Gastroesophageal sphincter (tissue), 4 donors: ENCODE measurements at regions not wholly inside any gene's neighbourhood (a gene's known extent, or its start where the extent isn't known, plus 50 kb on each side); places are given as distances from the start of the nearest gene placed in this dataset.
"Not testable (repeated sequence)": the region's sequence is repeated elsewhere in the genome, so short reads cannot be mapped to it uniquely, and the experiment has no call there.

Experiments used
- ATAC-seq: fragments of 150-250 bp; one replicate; pipeline ENCODE4 v1.9.1; 2016; ENCODE audit warnings: mild to moderate bottlenecking, moderate library complexity
- H3K27ac ChIP-seq, 4 donors: fragments of 200-600 bp; sonication (generic) in 3 of 4; 1 replicate in 3 of 4; 2 replicates in 1 of 4; pipeline ENCODE4 v1.5.1; 2016 to 2019
- H3K27me3 ChIP-seq: fragments of 200-600 bp; sonication (generic); one replicate; pipeline ENCODE4 v1.5.1; 2019
- H3K36me3 ChIP-seq, 2 donors: fragments of 200-600 bp; sonication (generic); one replicate each; pipeline ENCODE4 v1.5.1; 2019; ENCODE audit warnings: control low read depth in 1 of 2
- H3K4me1 ChIP-seq, 3 donors: fragments of 200-600 bp; sonication (generic); 1 replicate in 2 of 3; 2 replicates in 1 of 3; pipeline ENCODE4 v1.5.1; 2016 to 2019; ENCODE audit warnings: control low read depth in 2 of 3
- H3K4me3 ChIP-seq, 2 donors: fragments of 200-600 bp; sonication (generic); one replicate each; pipeline ENCODE4 v1.5.1; 2019; ENCODE audit warnings: mild to moderate bottlenecking in 1 of 2, moderate library complexity in 1 of 2
- H3K9me3 ChIP-seq, 3 donors: fragments of 200-600 bp; sonication (generic); one replicate each; pipeline ENCODE4 v1.5.1; 2017 to 2019; ENCODE audit warnings: control low read depth in 2 of 3
- EP300 ChIP-seq: sonication (generic); formaldehyde crosslinking; IDR thresholded peaks from one replicate; pipeline ENCODE4 v1.6.1; 2017; ENCODE audit warnings: antibody characterized with exemption, mild to moderate bottlenecking
- POLR2A ChIP-seq, 2 donors: fragments of 450-650 bp; IDR thresholded peaks; one replicate each; pipeline ENCODE4 v1.6.1; 2017; ENCODE audit warnings: antibody characterized with exemption in 2 of 2, mild to moderate bottlenecking in 2 of 2, moderate library complexity in 1 of 2
- POLR2AphosphoS5 ChIP-seq: sonication (generic); formaldehyde crosslinking; IDR thresholded peaks from one replicate; pipeline ENCODE4 v1.6.1; 2017; ENCODE audit warnings: antibody characterized with exemption
- WGBS, 2 donors: methylation state at CpG; one replicate each; pipeline ENCODE4 v1.1.5; 2018; ENCODE audit warnings: low coverage in 1 of 2; 5-methylcytosine and 5-hydroxymethylcytosine counted together
- TF ChIP-seq, protein P1 (sequence below), 4 experiments: fragments of 200-600 bp in 2 of 4; fragments of 450-650 bp in 2 of 4; sonication (generic) in 1 of 4; IDR thresholded peaks; one replicate each; pipeline ENCODE4 v1.5.1; 2017 to 2019; ENCODE audit warnings: antibody characterized with exemption in 4 of 4, mild to moderate bottlenecking in 2 of 4, moderate library complexity in 2 of 4

DNA sequence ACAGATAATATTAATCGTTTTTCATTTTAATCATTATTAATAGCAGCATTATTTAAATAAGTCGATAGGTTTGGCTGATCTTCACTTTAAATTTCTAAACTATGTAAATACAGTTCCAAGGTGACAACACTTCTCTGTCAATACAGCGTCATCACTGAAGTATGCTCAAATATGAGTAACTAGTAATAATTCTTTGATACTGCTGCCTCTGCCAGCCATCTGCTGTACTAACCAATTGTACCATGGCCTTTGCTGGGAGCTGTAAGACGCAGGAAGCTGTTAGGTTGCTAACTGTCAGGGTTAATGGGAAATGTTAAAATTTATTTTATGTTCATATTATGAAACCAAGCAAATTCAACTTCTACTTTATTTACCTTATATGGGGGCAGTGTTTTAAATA is 1650.5 kb upstream of the LRRTM3 start:
- H3K4me3 ChIP-seq: no peak overlapping the region
- no peaks in the 10 kb centered on the region for H3K4me1 ChIP-seq
- no peak for ATAC-seq
- H3K9me3 ChIP-seq: peaks cover 0 to 23% (median 0%) of the 10 kb centered on the region in 3 donors
- no peaks in the 10 kb centered on the region for H3K36me3 ChIP-seq
- H3K27me3 ChIP-seq: no peaks in the 10 kb centered on the region
- TF ChIP-seq EP300 (no peak), POLR2A (IDR thresholded peaks at IDR 0.05) (no peak), POLR2AphosphoS5 (no peak)
- TF ChIP-seq, protein P1, sequence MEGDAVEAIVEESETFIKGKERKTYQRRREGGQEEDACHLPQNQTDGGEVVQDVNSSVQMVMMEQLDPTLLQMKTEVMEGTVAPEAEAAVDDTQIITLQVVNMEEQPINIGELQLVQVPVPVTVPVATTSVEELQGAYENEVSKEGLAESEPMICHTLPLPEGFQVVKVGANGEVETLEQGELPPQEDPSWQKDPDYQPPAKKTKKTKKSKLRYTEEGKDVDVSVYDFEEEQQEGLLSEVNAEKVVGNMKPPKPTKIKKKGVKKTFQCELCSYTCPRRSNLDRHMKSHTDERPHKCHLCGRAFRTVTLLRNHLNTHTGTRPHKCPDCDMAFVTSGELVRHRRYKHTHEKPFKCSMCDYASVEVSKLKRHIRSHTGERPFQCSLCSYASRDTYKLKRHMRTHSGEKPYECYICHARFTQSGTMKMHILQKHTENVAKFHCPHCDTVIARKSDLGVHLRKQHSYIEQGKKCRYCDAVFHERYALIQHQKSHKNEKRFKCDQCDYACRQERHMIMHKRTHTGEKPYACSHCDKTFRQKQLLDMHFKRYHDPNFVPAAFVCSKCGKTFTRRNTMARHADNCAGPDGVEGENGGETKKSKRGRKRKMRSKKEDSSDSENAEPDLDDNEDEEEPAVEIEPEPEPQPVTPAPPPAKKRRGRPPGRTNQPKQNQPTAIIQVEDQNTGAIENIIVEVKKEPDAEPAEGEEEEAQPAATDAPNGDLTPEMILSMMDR (IDR thresholded peaks at IDR 0.05): no peak
- WGBS, 2 donors: 65 to 88% methylated on average over 4 of the region's 4 CpGs
- H3K27ac ChIP-seq: no peak overlapping the region

- Histone ChIP-seq H3K36me3 (no peaks in the 10 kb centered on the region), H3K4me3 (no peak overlapping the region), H3K27me3 (no peaks in the 10 kb centered on the region), H3K4me1 (no peaks in the 10 kb centered on the region), H3K27ac (no peak overlapping the region), H3K9me3 (peaks cover 0 to 13% (median 0%) of the 10 kb centered on the region in 3 donors)
- WGBS, 2 donors: 83 to 92% methylated on average over 4 of the region's 5 CpGs
- TF ChIP-seq, protein P1 (IDR thresholded peaks at IDR 0.05): no peak
- TF ChIP-seq POLR2AphosphoS5: no peak
- no peak for TF ChIP-seq EP300
- TF ChIP-seq POLR2A (IDR thresholded peaks at IDR 0.05): no peak
- ATAC-seq: no peak
Measured at GRCh38 chr10:65284495-65285041, 1641.3 kb upstream of the LRRTM3 start.

- not testable (repeated sequence) for H3K36me3 ChIP-seq, ATAC-seq, H3K27me3 ChIP-seq, H3K27ac ChIP-seq, H3K4me1 ChIP-seq, H3K4me3 ChIP-seq, H3K9me3 ChIP-seq
- WGBS, 2 donors: 100% methylated on average over 3 of the region's 3 CpGs; no CpG with 5 or more reads in 1 of the 2 donors
Measured at GRCh38 chr10:65285726-65286125, 1640.1 kb upstream of the LRRTM3 start.

- Histone ChIP-seq H3K27me3 (no peaks in the 10 kb centered on the region), H3K4me1 (no peaks in the 10 kb centered on the region), H3K4me3 (no peak overlapping the region), H3K9me3 (no peaks in the 10 kb centered on the region), H3K27ac (no peak overlapping the region), H3K36me3 (no peaks in the 10 kb centered on the region)
- TF ChIP-seq, protein P1 (IDR thresholded peaks at IDR 0.05): no peak
- TF ChIP-seq EP300: no peak
- no peak for TF ChIP-seq POLR2A (IDR thresholded peaks at IDR 0.05)
- no peak for TF ChIP-seq POLR2AphosphoS5
- ATAC-seq: no peak
- 67 to 88% methylated on average over 1 of the region's 1 CpG for WGBS, 2 donors
Measured at GRCh38 chr10:65291286-65291685, 1634.5 kb upstream of the LRRTM3 start.

DNA sequence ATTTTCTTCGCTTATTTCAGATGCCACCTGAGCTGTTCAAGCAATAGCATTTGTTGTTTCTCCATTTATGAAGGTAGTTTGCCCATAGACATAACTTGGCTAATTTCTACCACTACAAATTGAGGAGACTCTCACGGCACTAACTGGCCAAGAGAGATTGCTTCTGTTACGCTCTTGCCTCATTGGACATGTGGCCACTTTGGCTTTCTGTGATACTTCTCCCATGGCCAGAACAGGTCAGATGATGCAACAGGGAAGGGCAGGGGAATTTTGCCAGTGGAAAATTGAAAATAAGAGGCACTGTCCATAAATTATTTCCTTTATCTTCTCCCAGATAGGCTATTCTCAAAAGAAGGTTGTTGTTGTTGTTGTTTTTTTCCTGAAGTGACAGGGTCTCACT is 1633.3 kb upstream of the LRRTM3 start:
- ATAC-seq: no peak
- TF ChIP-seq POLR2AphosphoS5: no peak
- TF ChIP-seq, protein P1 (IDR thresholded peaks at IDR 0.05): no peak
- TF ChIP-seq EP300: no peak
- no peak for TF ChIP-seq POLR2A (IDR thresholded peaks at IDR 0.05)
- Histone ChIP-seq H3K4me1 (no peaks in the 10 kb centered on the region), H3K36me3 (no peaks in the 10 kb centered on the region), H3K27ac (no peak overlapping the region), H3K4me3 (no peak overlapping the region), H3K9me3 (no peaks in the 10 kb centered on the region), H3K27me3 (no peaks in the 10 kb centered on the region)
- 86 to 93% methylated on average over 3 of the region's 3 CpGs for WGBS, 2 donors
